Smooth muscle cell of the brain vasculature (primary cell): ENCODE measurements at regions not wholly inside any gene's neighbourhood (a gene's known extent, or its start where the extent isn't known, plus 50 kb on each side); places are given as distances from the start of the nearest gene placed in this dataset.
"Not testable (repeated sequence)": the region's sequence is repeated elsewhere in the genome, so short reads cannot be mapped to it uniquely, and the experiment has no call there.

Source experiments
- DNase-seq: peaks from one replicate; pipeline ENCODE4 v3.0.0-alpha.2; 2012; ENCODE audit warnings: low read depth, low spot score

GRCh38 chr7:152543799-152544198 lies 108.0 kb upstream of the KMT2C start:
- no peak for DNase-seq

- no peak for DNase-seq
Observed at GRCh38 chr7:152541892-152542291, 106.1 kb upstream of the KMT2C start.

- not testable (repeated sequence) for DNase-seq
Observed at GRCh38 chr7:152539190-152539495, 103.3 kb upstream of the KMT2C start.

DNA sequence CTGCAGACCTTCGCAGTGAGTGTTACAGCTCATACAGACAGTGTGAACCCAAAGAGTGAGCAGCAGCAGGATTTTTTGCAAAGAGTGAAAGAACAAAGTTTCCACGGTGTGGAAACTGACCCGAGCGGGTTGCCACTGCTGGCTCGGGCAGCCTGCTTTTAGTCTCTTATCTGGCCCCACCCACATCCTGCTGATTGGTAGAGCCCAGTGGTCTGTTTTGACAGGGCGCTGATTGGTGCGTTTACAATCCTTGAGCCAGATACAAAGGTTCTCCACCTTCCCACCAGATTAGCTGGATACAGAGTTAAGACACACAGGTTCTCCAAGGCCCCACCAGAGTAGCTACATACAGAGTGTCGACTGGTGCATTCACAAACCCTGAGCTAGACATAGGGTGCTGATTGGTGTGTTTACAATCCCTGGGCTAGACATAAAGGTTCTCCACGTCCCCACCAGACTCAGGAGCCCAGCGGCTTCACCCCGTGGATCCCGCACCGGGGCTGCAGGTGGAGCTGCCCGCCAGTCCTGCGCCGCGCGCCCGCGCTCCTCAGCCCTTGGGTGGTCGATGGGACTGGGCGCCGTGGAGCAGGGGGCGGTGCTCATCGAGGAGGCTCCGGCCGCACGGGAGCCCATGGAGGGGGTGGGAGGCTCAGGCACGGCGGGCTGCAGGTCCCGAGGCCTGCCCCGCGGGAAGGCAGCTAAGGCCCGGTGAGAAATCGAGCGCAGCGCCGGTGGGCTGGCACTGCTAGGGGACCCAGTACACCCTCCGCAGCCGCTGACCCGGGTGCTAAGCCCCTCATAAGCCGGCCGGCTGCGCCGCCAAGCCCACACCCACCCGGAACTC lies 102.8 kb upstream of the KMT2C start:
- DNase-seq, result not testable (repeated sequence)

GRCh38 chr7:152537639-152538038 lies 101.8 kb upstream of the KMT2C start:
- no peak for DNase-seq

DNA sequence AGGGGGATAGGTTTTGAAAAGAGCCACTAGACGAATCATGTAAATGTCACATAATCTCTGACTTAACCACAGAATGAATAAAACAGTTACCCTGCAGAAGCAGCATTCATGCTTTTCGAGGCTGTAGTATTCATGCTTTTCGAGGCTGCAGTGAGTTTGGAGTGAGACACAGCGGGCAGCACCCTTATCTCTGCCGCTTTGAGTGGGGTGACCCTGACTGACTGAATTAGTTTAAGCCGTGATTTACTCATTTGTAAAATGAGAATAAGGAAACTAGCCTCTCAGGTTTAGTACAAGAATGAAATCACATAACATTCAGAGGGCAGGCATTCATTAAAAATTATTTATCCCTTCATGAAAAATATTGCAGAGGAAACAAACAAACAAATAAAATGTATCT lies 92.8 kb upstream of the KMT2C start:
- no peak for DNase-seq

DNA sequence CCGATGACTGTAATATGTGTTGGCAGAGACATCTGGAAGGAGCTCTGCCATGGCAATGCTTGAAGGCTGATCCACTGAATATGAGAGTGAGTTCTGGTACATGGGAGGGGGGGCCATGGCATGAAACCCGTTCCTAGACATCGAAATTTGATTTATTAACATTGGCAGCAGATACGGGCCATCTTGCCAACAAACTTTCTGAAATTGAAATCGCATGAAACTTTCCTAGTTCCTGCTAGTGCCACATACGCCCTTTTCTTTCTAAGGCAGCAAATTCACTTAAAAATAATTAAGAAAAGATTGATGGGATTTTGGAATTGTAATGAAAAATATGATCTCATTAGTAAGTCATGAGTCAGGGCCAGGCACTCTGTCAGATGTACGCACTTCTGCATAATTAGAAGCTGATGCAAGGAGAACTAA lies 91.8 kb upstream of the KMT2C start:
- no peak for DNase-seq

DNA sequence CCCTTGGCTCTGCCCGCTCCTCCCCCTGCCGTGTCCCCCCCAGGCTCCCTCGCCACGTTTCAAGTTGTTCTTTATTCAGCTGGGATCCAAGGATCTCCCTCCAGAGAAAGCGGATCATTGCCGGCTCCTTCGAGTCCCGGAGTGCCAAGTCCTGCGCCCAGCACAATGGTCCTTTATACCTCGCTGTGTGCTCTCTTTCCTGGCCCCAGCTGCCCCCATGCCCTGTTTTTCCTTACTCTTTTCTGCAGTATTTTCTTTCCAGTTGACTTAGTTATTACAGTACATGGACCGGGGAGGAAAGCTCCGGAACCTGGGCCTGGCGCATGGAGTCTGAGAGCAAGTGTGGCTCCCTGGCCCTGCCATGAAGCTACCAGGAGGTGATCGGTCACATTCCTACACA lies 88.1 kb upstream of the KMT2C start:
- no peak for DNase-seq

GRCh38 chr7:152522571-152523067 lies 86.8 kb upstream of the KMT2C start:
- no peak for DNase-seq

DNA sequence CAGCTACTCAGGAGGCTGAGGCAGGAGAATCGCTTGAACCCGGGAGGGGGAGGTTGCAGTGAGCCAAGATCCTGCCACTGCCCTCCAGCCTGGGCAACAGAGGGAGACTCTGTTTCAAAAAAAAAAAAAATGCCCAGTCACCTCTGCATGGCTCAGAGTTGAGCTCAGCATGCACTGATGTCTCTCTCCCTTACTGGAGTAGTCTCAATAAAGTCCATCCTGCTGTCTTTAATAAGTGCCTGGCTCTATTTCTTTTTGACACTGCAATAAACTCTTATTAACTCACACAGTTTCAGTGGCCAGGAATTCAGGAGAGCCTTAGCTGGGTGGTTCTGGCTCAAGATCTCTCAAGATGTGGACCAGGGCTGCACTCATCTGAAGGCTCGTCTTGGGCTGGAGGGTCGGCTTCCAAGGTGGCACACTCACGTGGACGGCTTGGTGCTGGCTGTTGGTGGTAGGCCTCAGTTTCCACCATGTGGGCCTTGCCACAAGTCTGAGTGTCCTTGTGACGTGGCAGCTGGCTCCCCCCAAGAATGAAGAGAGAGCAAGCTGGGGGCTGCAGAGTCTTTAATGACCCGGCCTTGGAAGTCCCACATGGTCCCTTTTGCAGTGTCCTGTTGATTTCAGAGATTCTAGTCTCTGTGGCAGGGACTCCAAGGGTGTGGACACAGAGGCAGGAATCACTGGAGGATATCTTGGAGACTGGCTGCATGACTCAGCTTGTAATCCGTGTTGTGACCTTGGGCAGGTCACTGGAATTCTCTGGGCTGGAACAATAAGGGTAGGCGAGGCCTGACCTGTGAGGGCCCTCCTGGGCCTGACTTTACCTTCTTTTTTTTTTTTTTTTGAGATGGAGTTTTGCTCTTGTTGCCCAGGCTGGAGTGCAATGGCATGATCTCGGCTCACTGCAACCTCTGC lies 85.9 kb upstream of the KMT2C start:
- no peak for DNase-seq

DNA sequence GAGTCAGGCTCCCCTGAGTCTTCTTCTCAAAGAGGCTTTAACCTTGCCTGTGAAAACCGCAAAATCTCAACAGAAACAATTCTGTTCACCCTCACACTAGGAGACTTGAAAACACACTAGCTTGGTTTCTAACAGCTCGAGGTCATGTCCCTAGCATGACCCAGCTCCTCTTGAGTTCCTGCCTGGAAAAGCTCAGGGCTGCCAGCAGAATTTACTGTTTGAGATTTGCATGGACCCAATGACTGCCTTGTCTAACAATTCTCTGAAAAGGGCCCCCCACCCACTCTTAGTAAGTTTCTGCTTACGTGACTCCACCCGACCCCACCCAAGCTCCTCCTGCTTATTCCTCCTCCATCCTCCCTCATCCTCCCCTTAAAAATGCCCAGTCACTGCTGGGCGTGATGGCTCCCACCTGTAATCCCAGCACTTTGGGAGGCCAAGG lies 85.1 kb upstream of the KMT2C start:
- DNase-seq, result peak; percentile 28

- no peak for DNase-seq
Observed at GRCh38 chr7:152519290-152519689, 83.5 kb upstream of the KMT2C start.

- no peak for DNase-seq
Observed at GRCh38 chr7:152516216-152516615, 80.4 kb upstream of the KMT2C start.

- not testable (repeated sequence) for DNase-seq
Observed at GRCh38 chr7:152515266-152515950, 79.6 kb upstream of the KMT2C start.

- no peak for DNase-seq
Observed at GRCh38 chr7:152514771-152515105, 78.9 kb upstream of the KMT2C start.

GRCh38 chr7:152513861-152514770 lies 78.3 kb upstream of the KMT2C start:
- no peak for DNase-seq

DNA sequence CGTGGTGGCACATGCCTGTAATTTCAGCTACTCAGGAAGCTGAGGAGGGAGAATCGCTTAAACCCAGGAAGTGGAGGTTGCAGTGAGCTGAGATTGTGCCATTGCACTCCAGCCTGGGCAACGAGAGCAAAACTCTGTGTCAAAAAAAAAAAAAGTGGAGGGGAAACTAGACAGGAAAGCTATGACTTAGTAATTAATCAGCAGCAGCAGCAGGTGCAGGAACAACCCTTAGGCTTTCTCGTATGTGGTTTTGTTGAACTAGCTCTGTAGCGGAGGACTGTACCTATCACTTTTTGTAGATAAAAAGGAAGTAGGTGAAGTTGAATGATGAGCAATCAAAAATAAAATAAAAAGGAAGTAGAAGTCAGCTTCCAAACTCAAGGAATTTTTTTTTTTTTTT lies 76.9 kb upstream of the KMT2C start:
- DNase-seq, result no peak

- DNase-seq, result no peak
Observed at GRCh38 chr7:152511736-152512135, 75.9 kb upstream of the KMT2C start.

GRCh38 chr7:152508701-152509100 lies 72.9 kb upstream of the KMT2C start:
- DNase-seq, result no peak

DNA sequence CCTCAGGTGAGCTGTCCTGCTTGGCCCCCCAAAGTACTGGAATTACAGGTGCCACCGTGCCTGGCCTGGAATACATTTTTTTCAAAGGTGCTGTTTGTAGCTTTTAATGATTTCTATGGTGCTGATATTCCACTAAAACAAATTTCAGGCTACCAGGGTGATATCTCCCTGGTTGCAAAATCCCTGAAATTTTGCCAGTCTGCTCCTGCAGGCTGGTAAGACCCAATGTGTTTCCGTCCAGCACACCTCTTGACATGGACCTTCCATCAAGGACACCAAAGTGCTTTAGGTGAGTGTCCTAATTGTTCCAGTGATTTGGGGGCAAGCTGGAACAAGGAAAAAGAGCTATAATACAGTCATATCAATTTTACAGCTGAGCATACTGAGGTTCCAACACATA lies 69.8 kb upstream of the KMT2C start:
- DNase-seq, result no peak

DNA sequence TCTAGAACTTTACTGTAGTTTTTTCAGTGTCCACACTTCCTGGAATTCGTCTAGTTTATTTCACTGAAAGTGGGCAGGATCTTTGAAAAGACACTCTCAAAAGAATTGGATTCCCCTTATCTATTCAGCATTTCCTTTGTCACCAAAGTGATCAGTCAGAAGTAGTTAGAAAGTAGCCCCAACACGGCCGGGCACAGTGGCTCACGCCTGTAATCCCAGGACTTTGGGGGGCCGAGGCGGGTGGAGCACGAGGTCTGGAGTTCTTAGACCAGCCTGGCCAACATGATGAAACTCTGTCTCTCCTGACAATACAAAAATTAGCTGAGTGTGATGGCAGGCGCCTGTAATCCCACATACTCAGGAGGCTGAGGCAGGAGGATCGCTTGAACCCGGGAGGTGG lies 69.0 kb upstream of the KMT2C start:
- DNase-seq, result no peak
